Fibroblast of lung (primary cell): ENCODE measurements at regions not wholly inside any gene's neighbourhood (a gene's known extent, or its start where the extent isn't known, plus 50 kb on each side); places are given as distances from the start of the nearest gene placed in this dataset.
A peak's percentile ranks its signal among the peaks of the same experiment; 100 is the strongest.

Source experiments
- DNase-seq, 2 donors: peaks; one replicate each; pipeline versions ENCODE4 v3.0.0 to v3.0.0-alpha.2; 2010; ENCODE audit warnings: low read depth in 2 of 2
- H2AFZ ChIP-seq: 2 replicates; pipeline ENCODE4 v1.5.1; 2012; ENCODE audit warnings: low read length, control low read depth, inconsistent platforms
- H3K27ac ChIP-seq: 2 replicates; pipeline ENCODE4 v1.5.1; 2011; ENCODE audit warnings: low read length, control low read depth; ENCODE audit not compliant: insufficient read depth
- H3K27me3 ChIP-seq: 2 replicates; pipeline ENCODE4 v1.5.1; 2011; ENCODE audit warnings: mild to moderate bottlenecking, low read length; ENCODE audit not compliant: control insufficient read depth, insufficient read depth
- H3K36me3 ChIP-seq: 2 replicates; pipeline ENCODE4 v1.5.1; 2011; ENCODE audit warnings: low read length; ENCODE audit not compliant: control insufficient read depth, insufficient read depth
- H3K4me1 ChIP-seq: 2 replicates; pipeline ENCODE4 v1.5.1; 2011; ENCODE audit warnings: low read length; ENCODE audit not compliant: control insufficient read depth, insufficient read depth; ENCODE audit errors: extremely low read depth
- H3K4me2 ChIP-seq: 2 replicates; pipeline ENCODE4 v1.5.1; 2011; ENCODE audit warnings: low read length, control low read depth; ENCODE audit not compliant: insufficient read depth; ENCODE audit errors: extremely low read depth
- H3K4me3 ChIP-seq, 4 experiments: fragments of 200-600 bp in 1 of 4; sonication (generic) in 1 of 4; replicated peaks in 1 of 4; 2 replicates each; pipeline ENCODE4 v1.5.1; 2011 to 2016; ENCODE audit warnings: low read length in 4 of 4, low read depth in 3 of 4, mild to moderate bottlenecking in 3 of 4, control low read depth in 2 of 4, inconsistent platforms in 1 of 4, mixed read lengths in 1 of 4; ENCODE audit not compliant: insufficient read depth in 1 of 4; ENCODE audit errors: control extremely low read depth in 1 of 4
- H3K79me2 ChIP-seq: 2 replicates; pipeline ENCODE4 v1.5.1; 2012; ENCODE audit warnings: mild to moderate bottlenecking, low read length, inconsistent platforms; ENCODE audit not compliant: control insufficient read depth, insufficient read depth
- H3K9ac ChIP-seq: 2 replicates; pipeline ENCODE4 v1.5.1; 2011; ENCODE audit warnings: mild to moderate bottlenecking, low read length, control low read depth; ENCODE audit not compliant: insufficient read depth
- H3K9me3 ChIP-seq: 2 replicates; pipeline ENCODE4 v1.5.1; 2012; ENCODE audit warnings: low read depth, low read length; ENCODE audit not compliant: control insufficient read depth, insufficient read depth
- H4K20me1 ChIP-seq: 2 replicates; pipeline ENCODE4 v1.5.1; 2011; ENCODE audit warnings: low read length; ENCODE audit not compliant: control insufficient read depth, insufficient read depth; ENCODE audit errors: extremely low read depth
- EZH2 ChIP-seq: IDR thresholded peaks from 2 replicates; pipeline ENCODE4 v1.5.1; 2012; ENCODE audit warnings: low read length, control low read depth, mild to moderate bottlenecking; ENCODE audit errors: missing control alignments
- TF ChIP-seq, protein P1 (sequence below), 2 donors: IDR thresholded peaks in 1 of 2; conservative IDR thresholded peaks in 1 of 2; 1 replicate in 1 of 2; 2 replicates in 1 of 2; pipeline ENCODE4 v1.5.1; 2011 to 2012; ENCODE audit warnings: low read length in 2 of 2, control low read depth in 1 of 2, inconsistent platforms in 1 of 2, low read depth in 1 of 2, mild to moderate bottlenecking in 1 of 2

GRCh38 chr7:138267934-138268333 is 191.7 kb downstream of the AKR1D1 start:
- no peak overlapping the region for H3K9ac ChIP-seq
- H3K79me2 ChIP-seq: no peaks in the 10 kb centered on the region
- no peak overlapping the region for H3K4me2 ChIP-seq
- no peaks in the 10 kb centered on the region for H3K36me3 ChIP-seq
- no peak overlapping the region for H3K27ac ChIP-seq
- DNase-seq: no peak
- no peak overlapping the region for H3K4me3 ChIP-seq
- H3K9me3 ChIP-seq: no peaks in the 10 kb centered on the region
- no peaks in the 10 kb centered on the region for H3K4me1 ChIP-seq
- TF ChIP-seq, protein P1, sequence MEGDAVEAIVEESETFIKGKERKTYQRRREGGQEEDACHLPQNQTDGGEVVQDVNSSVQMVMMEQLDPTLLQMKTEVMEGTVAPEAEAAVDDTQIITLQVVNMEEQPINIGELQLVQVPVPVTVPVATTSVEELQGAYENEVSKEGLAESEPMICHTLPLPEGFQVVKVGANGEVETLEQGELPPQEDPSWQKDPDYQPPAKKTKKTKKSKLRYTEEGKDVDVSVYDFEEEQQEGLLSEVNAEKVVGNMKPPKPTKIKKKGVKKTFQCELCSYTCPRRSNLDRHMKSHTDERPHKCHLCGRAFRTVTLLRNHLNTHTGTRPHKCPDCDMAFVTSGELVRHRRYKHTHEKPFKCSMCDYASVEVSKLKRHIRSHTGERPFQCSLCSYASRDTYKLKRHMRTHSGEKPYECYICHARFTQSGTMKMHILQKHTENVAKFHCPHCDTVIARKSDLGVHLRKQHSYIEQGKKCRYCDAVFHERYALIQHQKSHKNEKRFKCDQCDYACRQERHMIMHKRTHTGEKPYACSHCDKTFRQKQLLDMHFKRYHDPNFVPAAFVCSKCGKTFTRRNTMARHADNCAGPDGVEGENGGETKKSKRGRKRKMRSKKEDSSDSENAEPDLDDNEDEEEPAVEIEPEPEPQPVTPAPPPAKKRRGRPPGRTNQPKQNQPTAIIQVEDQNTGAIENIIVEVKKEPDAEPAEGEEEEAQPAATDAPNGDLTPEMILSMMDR (conservative IDR thresholded peaks at IDR 0.05 in 1 of 2, IDR thresholded peaks at IDR 0.05 in 1 of 2; ENCODE audit: low read depth in 1 of 2, low read length in 2 of 2): no peak
- TF ChIP-seq EZH2: no peak
- no peaks in the 10 kb centered on the region for H3K27me3 ChIP-seq
- no peak overlapping the region for H2AFZ ChIP-seq
- no peaks in the 10 kb centered on the region for H4K20me1 ChIP-seq

DNA sequence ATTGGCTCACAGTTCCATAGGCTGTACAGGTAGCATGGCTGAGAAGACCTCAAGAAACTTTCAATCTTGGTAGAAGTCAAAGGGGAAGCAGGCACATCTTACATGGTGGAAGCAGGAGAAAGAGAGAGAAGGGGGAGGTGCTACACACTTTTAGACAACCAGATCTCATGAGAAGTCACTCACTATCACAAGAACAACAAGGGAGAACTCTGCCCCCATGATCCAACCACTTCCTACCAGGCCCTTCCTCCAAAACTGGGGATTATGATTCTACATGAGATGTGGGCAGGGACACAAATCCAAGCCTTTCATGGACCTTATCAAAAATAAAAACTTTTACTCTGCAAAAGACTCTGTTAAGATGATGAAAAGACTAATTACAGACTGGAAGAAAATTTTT is 183.2 kb upstream of the TRIM24 start:
- H3K9ac ChIP-seq: no peak overlapping the region
- no peak overlapping the region for H2AFZ ChIP-seq
- no peaks in the 10 kb centered on the region for H3K27me3 ChIP-seq
- DNase-seq: no peak
- no peaks in the 10 kb centered on the region for H4K20me1 ChIP-seq
- no peak overlapping the region for H3K4me2 ChIP-seq
- no peaks in the 10 kb centered on the region for H3K9me3 ChIP-seq
- H3K4me1 ChIP-seq: no peaks in the 10 kb centered on the region
- H3K4me3 ChIP-seq: no peak overlapping the region
- no peak overlapping the region for H3K27ac ChIP-seq
- H3K36me3 ChIP-seq: no peaks in the 10 kb centered on the region
- no peaks in the 10 kb centered on the region for H3K79me2 ChIP-seq
- TF ChIP-seq EZH2: no peak
- TF ChIP-seq, protein P1 (conservative IDR thresholded peaks at IDR 0.05 in 1 of 2, IDR thresholded peaks at IDR 0.05 in 1 of 2; ENCODE audit: low read depth in 1 of 2, low read length in 2 of 2): no peak

DNA sequence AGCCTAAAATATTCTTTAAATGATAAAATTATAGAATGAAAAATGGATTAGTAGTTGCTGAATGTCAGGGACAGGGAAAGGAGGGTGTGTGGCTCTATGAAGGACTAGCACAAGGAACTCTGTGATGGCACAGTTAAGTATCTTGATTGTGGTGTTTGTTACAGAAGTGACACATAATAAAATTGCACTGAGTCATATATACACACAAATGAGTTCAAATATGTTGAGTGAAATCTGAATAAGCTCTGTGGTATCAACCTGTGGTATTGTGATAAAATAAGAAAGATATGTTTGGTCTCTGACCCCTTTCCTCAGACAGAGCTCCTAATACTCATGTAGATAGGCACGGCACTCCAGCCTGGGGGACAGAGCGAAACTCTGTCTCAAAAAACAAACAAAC is 181.5 kb upstream of the TRIM24 start:
- H3K4me1 ChIP-seq: no peaks in the 10 kb centered on the region
- H4K20me1 ChIP-seq: no peaks in the 10 kb centered on the region
- no peak overlapping the region for H3K27ac ChIP-seq
- H3K27me3 ChIP-seq: no peaks in the 10 kb centered on the region
- no peaks in the 10 kb centered on the region for H3K36me3 ChIP-seq
- H3K9me3 ChIP-seq: no peaks in the 10 kb centered on the region
- H2AFZ ChIP-seq: no peak overlapping the region
- no peak overlapping the region for H3K9ac ChIP-seq
- H3K4me2 ChIP-seq: no peak overlapping the region
- H3K4me3 ChIP-seq: no peak overlapping the region
- H3K79me2 ChIP-seq: no peaks in the 10 kb centered on the region
- no peak for TF ChIP-seq EZH2
- TF ChIP-seq, protein P1 (conservative IDR thresholded peaks at IDR 0.05 in 1 of 2, IDR thresholded peaks at IDR 0.05 in 1 of 2; ENCODE audit: low read depth in 1 of 2, low read length in 2 of 2): no peak
- DNase-seq: peak in 1 of 2 donors; percentile 48
